ENCODE measurements at regions not wholly inside any gene's neighbourhood (a gene's known extent, or its start where the extent isn't known, plus 50 kb on each side); places are given as distances from the start of the nearest gene placed in this dataset.
"Not testable (repeated sequence)": the region's sequence is repeated elsewhere in the genome, so short reads cannot be mapped to it uniquely, and the experiment has no call there.

DNA sequence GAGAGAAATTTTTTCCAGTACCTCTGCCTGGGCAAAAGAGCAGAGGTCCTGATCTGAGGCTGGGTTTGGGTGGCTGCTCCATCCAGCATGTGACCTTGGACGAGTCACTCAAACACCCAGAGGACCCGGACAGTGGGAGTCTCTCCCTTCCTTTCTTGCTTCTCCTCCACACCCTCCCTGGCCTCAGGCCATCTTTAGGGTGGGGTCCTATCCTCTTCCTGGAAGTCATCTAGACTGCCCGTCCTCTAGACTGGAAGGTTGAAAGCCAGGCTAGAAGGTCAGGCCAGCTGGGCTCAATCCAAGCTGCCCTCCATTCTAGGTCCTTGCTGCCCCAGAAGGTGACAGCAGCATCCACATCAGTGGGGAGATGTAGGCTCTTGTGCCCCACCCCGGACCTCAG is 599.5 kb downstream of the MATN1 start:
- no peak for DNase-seq (ENCODE audit: low spot score)

DNA sequence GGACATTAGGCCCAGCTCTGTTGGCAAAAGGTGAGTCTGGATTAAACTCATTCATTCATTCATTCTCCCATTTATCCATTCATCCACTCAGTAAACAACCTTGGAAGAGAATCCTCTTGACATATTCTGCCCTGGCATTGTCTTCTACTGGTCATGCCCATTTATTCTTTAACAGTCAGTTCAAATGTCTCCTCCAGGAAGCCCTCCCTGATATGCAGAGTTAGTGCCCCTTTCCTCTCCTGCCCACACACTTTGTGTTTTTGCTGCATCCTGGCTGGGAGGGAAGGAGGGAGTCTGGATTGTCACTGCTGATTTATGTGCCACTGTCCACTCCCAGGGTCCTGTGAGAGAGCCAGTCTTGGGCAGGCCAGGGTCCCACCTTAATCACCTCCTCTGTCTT is 600.3 kb downstream of the MATN1 start:
- no peak for DNase-seq (ENCODE audit: low spot score)

DNA sequence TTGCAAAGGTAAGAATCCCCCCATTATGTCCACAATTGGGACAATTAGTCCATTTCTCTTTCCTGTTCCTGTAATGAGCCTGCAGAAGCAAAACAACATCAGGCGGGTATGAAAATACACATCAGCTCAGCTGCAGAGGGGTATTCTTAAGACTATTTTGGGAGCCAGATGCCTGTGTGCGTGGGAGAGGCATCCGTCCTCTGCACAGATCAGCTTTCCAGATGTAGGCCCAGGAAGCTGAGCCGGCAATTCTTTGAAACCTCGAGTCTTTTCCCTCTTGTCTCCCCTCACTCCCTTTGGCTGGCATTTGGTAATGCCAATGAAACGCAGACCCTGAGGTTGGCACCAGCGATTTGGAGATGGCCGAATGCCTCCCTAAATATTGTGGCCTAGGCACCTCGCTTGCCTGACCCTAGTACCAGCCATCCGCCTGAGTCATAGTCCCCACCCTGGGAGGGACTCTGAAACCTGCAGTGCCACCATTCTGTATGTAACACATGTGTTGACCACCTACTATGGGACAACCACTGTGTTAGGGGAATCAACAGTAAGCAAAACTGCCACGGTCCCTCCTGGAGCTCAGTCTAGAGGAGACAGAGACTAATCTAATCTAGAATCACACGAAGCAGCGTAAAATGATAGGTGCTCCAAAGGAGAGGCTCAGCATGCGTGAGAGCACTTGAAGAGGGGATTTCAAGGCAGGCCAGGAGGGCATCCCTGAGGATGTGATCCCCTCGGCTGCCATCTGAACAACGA is 603.0 kb downstream of the MATN1 start:
- no peak for DNase-seq (ENCODE audit: low spot score)

DNA sequence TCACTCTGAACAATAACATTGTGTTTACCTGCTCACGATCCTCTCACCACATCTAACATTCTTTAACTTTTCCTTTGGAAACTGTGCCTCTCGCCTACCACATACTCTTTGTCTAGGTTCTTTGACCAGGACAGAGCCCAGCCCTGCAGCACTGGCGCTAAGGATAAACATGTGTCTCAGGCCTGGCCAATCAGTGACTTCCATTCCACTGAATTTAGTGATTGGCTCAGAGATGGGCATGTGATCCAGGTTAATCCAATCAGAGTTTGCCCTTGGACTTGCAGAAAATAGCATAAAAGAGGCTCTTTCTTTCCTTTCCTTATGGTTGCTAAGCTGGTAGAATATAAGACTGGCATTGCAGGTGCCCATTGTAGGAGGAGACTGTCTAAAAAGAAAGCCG is 605.7 kb downstream of the MATN1 start:
- no peak for DNase-seq (ENCODE audit: low spot score)

DNA sequence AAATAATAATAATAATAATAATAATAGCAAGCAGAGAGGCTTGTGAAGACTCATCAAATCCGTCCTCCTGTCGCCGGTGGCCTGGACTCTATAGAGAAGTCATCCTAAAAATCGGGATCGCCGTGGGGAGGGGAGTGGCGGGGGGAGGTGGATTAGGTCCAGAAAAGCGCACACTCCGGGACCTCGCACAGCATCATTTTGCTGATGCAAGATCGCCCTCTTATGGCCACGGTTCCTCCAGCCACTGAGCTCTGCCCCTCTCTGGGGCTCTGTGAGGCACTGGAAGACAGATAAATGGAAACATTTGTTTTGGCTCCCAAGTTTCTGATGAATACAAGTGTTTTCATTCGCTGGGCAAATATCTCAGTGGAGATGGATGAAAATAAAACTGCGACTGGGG is 612.0 kb downstream of the MATN1 start:
- DNase-seq (ENCODE audit: low spot score): peak; percentile 28

DNA sequence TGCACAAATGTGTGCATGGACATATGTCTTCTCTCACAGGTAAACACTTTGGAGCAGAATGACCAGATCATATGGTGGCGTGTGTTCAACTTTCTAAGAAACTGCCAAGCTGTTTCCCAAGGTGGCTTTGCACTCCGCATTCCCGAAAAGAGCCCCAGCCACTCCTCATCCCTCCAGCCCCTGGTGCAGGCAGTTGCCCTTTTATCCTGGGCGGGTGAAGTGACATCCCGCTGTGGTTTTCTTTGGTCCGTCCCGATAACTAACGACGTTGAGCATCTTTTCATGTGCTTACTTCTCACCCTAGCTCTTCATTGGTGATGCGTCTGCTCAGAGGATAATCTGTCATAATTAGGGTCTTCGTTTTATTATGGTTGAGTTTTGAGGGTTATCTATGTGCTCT is 612.5 kb downstream of the MATN1 start:
- DNase-seq (ENCODE audit: low spot score): no peak

DNA sequence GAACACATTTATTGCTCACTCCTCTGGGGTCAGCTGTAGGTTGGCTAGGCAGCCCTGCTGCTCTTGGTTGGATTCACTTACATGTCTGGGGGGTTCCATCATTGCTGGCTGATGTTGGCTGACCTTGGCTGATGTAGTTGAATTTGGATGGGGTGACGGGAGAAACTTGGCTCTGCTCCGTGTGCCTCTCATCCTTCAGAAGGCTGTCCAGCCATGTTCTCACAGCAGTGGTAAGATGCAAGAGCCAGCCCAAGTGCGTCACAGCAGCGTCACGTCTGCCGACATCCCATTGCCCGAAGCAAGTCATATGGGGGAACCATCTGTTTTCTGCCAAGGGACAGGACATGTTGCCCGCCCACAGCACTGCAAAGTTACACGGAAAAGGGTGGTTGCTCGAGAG is 613.5 kb downstream of the MATN1 start:
- no peak for DNase-seq (ENCODE audit: low spot score)

DNA sequence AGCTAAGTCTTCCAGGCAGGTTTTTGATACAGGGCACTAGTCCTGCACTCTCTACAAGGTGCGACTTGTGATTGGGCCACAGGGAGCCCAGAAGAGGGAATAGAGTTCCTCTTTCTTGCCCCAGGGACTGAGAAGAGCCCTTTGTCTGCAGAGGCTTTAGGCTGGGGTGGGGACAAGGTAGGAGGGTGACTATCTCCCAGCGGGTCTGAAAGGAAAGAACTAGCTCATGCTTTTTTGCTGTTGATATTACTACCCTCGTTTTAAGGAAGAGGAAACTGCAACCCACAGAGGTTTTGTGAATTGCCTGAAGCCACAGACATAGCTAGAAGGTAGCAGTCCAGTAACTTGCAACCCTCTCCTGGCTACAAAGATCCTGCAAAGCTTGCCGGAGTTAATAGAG is 615.2 kb downstream of the MATN1 start:
- no peak for DNase-seq (ENCODE audit: low spot score)

DNA sequence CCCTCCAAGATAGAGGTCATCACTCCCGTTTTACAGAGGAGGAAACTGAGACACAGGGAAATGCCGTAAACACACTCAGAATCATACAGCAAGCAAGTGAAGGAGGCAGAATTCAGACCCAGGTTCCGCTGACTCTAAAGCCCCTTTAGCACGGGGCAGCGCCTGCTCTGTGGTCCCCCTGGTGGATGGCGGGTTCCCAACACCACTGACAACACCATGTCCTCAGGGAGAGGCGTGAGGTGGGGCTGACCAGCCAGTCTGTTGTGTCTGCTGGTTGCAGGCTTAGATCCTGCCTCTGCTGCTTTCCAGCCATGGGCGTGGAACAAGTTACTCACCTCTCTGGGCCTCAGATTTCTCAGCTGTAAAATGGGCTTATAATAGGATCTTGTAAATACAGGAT is 617.3 kb downstream of the MATN1 start:
- no peak for DNase-seq (ENCODE audit: low spot score)

DNA sequence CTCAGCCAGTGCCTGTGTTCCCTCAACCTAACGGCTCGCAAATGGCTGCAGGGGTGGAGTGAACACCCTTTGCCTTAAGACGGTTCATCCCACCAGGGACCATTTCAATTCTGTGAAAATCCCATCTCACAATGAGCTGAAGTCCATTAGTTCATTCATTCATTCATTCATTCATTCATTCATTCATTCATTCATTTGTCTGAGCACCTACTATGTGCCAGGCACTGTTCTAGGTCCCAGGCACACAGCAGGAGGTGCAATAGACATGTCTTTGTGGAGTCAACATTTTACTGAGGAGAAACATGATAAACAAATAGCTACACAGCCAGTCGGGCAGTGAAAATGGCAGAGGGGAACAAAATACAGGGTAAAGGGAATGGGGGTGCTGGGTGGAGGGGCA is 618.8 kb downstream of the MATN1 start:
- no peak for DNase-seq (ENCODE audit: low spot score)

DNA sequence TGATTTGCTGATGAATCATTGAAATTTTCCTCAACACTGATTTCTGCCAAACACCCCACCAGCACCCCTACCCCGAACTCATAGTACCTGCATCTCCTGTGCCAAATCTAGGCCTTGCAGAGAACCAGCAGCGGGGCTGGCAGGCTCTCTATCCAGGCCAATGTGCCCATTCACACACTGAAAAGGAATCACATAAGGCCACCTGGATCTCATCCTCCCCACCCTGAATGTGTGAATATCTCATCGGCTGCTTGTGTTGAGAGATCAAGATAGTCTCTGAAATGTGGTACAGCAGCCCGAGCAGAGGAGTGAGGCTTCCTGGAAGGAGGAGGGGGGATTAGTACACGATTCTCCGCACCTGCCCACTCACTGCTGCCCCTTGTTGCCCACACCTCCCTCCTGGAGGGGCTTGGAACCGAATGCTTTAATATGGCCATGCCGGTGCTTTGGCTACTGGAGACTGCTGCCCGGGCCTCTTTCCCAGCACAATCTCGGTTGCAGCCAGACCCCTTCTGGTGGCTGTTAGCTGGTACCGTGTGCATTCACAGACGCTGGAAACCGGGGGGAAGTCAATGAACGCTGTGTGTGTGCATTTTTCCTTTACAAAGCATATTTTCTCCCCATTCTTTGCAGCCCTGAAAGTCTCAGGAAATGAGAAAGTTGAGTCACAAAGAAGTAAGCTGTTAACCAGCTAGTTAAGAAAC is 619.5 kb downstream of the MATN1 start:
- no peak for DNase-seq (ENCODE audit: low spot score)

DNA sequence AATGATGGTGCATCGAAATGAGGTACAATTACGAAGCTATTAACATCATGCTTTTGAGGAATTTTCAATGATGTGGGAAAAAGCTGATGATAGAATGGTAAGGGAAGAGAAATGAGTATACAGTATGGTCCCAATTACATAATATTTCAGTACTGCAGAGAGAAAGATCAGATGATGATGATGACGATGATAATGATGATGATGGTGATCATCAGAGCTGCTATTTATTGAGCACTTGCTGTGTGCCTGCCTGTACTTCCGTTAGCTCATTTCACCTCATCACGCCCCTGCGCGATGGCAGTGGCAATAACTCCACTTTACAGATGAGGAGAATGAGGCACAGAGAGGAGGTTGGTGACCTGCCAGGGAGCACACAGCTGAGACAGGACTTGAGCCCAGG is 620.8 kb downstream of the MATN1 start:
- no peak for DNase-seq (ENCODE audit: low spot score)

DNA sequence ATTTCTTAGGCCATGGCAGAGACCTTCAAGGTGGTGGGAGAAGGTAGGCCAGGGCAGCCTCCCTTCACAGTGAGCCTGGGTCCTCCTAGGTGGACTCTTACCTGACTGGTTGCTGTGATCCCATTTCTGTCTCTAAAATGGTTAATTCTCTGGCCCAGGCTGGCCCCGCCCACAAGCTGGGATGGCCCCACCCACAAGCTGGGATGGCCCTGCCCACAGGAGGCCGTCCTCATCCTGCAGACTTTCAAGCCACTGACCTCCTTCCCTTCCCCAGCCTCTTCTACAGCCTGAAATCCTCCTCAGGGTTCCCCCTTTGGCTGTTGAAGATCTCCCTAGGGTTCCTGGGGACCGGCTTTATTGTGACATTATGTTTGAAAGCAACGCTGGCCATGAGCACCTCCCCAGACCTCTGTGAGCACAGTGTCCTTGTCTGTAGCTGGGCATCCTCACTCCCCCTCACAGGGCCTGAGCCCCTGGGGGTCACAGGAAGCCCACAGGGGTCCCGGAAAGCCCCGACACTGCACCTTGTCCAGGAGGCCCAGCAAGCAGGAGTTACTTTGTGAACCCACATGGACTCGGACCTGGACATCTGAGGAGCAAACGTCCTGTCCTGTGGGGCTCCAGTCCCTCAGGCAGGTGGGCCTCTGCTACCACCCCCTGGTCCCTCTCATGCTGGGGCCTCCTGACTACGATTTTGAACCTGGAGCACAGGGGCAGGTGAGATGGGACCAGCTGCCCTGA is 621.7 kb downstream of the MATN1 start:
- DNase-seq (ENCODE audit: low spot score): no peak

DNA sequence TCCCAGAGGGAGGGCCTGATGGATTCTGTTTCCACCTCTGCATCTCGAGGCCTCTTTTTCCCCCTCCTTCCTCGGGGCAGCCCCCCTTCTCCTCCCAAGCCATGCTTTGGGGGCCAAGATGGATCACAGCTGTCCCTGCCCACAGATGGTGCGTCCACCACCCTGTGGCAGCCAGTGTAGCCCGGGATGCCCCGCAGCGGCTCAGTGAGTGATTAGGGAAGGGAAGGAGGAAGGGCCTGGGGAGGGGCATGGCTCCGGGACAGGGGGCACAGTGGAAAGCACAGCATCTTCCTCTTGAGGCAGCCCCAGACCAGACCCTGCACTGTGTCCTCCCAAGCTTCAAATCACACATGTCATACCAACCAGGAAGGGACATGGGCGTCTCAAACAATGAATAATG is 622.4 kb downstream of the MATN1 start:
- DNase-seq (ENCODE audit: low spot score): no peak

DNA sequence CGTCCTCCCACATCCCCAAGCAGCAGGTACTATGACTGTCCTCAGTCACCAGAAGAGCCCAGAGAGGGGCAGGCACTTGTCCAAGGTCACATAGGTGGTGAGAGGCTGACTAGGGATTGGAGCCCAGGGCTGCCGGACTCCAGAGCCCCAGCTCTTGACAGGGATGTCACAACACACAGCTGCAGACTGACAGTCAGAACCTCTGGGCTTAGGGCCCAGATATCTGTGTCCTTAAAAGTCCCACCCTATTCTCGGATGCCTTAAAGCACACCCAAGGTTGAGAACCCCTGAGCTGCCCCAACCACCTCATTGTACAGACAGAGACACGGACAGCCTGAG is 622.9 kb downstream of the MATN1 start:
- no peak for DNase-seq (ENCODE audit: low spot score)

DNA sequence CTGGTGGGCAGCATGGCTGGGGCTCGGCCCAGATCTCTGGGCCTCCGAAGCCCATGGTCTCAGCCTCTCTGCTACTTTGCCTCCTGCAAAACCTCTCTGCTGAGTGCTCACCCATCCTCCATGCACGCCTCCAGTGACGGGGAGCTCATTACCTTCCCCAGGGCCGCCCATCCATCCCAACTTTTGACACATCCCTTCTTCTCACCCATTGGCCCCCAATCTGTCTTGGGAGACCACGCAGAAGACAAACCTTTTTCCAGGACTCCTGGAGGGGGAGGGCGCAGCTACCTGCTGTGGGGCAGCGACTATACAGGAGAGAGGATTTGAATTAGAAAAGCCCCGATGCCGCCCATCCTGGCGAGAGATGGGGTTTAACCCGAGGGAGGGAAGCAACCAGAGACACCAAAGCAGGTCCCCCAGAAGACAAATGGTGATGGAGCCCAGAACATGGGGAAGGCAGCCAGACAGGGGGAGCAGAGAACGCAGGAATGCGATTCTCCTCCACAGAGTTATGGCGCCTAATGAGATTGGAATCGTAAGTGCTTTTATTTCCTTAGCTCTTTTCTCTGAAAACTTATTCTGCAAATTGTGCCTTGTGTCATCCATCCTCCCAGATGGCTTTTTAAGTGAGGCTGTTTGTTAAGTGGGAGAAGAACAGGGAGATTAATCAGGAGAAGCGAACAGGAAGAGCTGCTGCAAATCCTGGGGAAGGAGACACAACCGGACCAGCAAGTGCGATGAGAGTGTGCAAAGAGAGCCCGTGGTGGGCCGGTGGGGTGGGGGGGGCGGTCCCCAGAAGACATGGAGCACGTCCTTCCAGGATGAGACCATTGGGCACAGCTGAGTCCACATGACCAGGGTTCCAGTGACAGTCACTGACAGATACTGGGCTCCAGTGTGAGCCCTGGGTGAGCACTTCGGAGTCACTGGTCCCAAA is 623.5 kb downstream of the MATN1 start:
- no peak for DNase-seq (ENCODE audit: low spot score)

DNA sequence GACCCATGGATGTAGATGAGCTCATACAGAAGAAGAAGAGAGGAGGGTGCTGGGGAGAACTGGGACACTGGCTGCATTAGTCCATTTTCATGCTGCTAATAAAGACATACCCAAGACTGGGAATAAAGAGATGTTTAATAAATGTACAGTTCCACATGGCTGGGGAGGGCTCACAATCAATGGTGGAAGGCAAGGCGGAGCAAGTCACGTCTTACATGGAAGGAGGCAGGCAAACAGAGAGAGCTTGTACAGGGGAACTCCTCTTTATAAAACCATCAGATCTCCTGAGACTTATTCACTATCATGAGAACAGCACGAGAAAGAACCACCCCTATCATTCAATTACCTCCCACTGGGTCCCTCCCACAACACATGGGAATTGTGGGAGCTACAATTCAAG is 625.5 kb downstream of the MATN1 start:
- DNase-seq (ENCODE audit: low spot score): not testable (repeated sequence)

DNA sequence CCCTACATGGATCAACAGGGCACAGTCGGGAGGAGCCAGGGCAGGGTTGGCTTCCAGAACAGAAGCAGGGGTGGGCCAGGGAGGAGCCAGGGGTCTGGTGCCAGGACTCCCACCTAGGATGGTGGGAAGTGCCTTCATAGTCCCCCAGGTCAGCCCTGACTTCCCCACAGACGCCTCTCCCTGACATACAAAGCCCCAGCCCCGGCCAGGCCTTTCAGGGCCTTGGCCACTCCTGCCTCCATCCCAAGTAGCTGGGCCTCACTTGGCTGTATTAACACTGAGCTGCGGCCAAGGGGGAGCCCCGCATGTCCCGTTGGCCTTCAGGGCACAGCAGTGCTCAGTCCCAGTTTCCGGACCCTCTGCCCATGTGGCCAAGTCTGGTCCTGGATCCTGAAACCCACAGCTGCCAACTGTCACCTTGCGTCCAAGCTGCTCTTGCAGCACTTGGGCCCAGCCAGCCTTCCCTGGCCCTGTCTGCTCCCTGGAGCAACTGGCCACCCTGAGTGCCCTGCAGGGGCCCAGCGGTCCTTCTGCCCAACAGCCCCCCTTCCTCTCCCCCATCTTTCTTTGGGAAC is 627.8 kb downstream of the MATN1 start:
- no peak for DNase-seq (ENCODE audit: low spot score)

DNA sequence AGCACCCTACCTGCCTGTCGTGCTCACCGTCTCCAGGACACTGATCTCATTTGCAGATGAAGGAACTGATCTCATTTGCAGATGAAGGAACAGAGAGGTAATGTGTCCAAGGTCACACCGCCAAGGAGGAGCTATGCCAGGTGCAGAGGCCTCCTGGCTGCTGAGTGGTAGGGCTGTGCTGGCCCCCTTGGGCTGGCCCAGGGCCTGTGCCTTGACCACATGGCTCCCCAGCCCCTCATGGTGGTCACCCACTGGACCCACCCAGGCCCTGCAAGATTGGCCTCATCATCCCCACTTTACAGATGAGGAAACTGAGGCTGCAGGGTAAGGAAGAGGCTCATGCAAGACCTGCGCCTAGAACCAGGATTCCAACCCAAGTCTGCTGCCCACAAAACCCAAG is 628.3 kb downstream of the MATN1 start:
- DNase-seq (ENCODE audit: low spot score): no peak

DNA sequence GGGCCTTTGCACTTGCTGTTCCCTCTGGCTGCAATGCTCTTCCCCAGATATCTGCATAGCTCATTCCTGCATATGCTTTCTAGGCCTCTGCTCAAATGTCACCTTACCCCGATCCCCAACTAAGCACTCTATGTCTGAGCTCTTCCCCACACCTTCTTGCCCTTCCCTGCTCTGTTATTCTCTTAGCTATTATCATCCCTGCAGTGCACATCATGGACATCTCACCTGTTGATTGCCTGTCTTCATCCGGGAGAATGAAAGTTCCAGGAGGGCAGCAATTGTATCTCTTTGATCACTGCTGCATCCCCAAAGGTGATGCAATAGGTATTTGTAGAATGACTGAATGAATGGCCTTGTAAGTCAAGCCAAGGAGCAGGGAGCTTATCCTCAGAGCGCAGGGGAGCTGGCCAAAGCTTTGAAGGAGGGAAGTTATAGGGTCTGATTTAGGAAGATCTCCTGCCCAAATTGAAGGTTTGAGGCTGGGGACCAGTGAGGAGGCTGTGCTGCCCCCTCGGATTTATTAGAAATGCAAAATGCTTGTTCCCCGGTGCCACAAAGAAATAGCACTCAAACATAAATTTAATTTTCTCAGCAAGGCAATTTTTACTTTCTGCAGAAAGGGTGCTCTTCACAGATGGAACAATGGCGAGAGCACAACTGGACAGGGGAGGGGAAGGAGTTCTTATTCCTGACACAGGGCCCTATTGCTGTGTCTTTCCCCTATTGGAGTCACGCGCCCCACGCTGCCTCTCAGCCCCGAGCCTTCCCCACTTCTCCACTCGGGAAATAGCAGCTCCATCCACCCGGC is 631.1 kb downstream of the MATN1 start:
- DNase-seq (ENCODE audit: low spot score): no peak

Measured in activated CD4-positive, alpha-beta T cell treated with anti-CD3 and anti-CD28 coated beads, Interleukin-2, Interleukin-4, amounts not matched to agents 100 ng/mL and 50 ng/mL, durations not matched to agents 16 hours and 8 hours (primary cell).